ENCODE measurements at regions not wholly inside any gene's neighbourhood (a gene's known extent, or its start where the extent isn't known, plus 50 kb on each side); places are given as distances from the start of the nearest gene placed in this dataset.

GRCh38 chr6:22087960-22088706 is 208.7 kb downstream of the PRL start:
- no peak for FAIRE-seq

GRCh38 chr6:22091424-22091948 is 205.3 kb downstream of the PRL start:
- no peak for TF ChIP-seq CTCF (IDR thresholded peaks at IDR 0.05; ENCODE audit: insufficient read depth, low read length, severe bottlenecking)
- no peak for FAIRE-seq
- DNase-seq (ENCODE audit: low read depth), result no peak
- Histone ChIP-seq H3K4me3 (ENCODE audit: low read depth, low read length) (no peak overlapping the region), H3K36me3 (ENCODE audit: control insufficient read depth, insufficient read depth, low read length) (no peaks in the 10 kb centered on the region), H3K27me3 (ENCODE audit: control insufficient read depth, insufficient read depth, low read length) (no peaks in the 10 kb centered on the region)

More at GRCh38 chr6:22087960-22088706, 208.7 kb downstream of the PRL start:
- Histone ChIP-seq H3K36me3 (ENCODE audit: control insufficient read depth, insufficient read depth, low read length) (no peaks in the 10 kb centered on the region), H3K4me3 (ENCODE audit: low read depth, low read length) (no peak overlapping the region), H3K27me3 (ENCODE audit: control insufficient read depth, insufficient read depth, low read length) (no peaks in the 10 kb centered on the region)
- TF ChIP-seq CTCF (IDR thresholded peaks at IDR 0.05; ENCODE audit: insufficient read depth, low read length, severe bottlenecking), result no peak
- no peak for DNase-seq (ENCODE audit: low read depth)

GRCh38 chr6:22095836-22096235 is 201.0 kb downstream of the PRL start:
- FAIRE-seq (no peak), DNase-seq (ENCODE audit: low read depth) (no peak)
- no peak for TF ChIP-seq CTCF (IDR thresholded peaks at IDR 0.05; ENCODE audit: insufficient read depth, low read length, severe bottlenecking)
- Histone ChIP-seq H3K36me3 (ENCODE audit: control insufficient read depth, insufficient read depth, low read length) (no peaks in the 10 kb centered on the region), H3K27me3 (ENCODE audit: control insufficient read depth, insufficient read depth, low read length) (no peaks in the 10 kb centered on the region), H3K4me3 (ENCODE audit: low read depth, low read length) (no peak overlapping the region)

- no peak for DNase-seq (ENCODE audit: low read depth)
- FAIRE-seq, result no peak
Measured at GRCh38 chr6:22098601-22099031, 198.2 kb downstream of the PRL start.

GRCh38 chr6:22099231-22099630 is 197.6 kb downstream of the PRL start:
- no peaks in the 10 kb centered on the region for H3K36me3 ChIP-seq (ENCODE audit: control insufficient read depth, insufficient read depth, low read length)
- no peak for TF ChIP-seq CTCF (IDR thresholded peaks at IDR 0.05; ENCODE audit: insufficient read depth, low read length, severe bottlenecking)
- no peak for DNase-seq (ENCODE audit: low read depth)
- H3K4me3 ChIP-seq (ENCODE audit: low read depth, low read length), result no peak overlapping the region
- no peak for FAIRE-seq
- H3K27me3 ChIP-seq (ENCODE audit: control insufficient read depth, insufficient read depth, low read length), result no peaks in the 10 kb centered on the region

More at GRCh38 chr6:22098601-22099031, 198.2 kb downstream of the PRL start:
- Histone ChIP-seq H3K4me3 (ENCODE audit: low read depth, low read length) (no peak overlapping the region), H3K27me3 (ENCODE audit: control insufficient read depth, insufficient read depth, low read length) (no peaks in the 10 kb centered on the region), H3K36me3 (ENCODE audit: control insufficient read depth, insufficient read depth, low read length) (no peaks in the 10 kb centered on the region)
- no peak for TF ChIP-seq CTCF (IDR thresholded peaks at IDR 0.05; ENCODE audit: insufficient read depth, low read length, severe bottlenecking)

Data from bronchial epithelial cell (primary cell).